GM13976 (cell line): ENCODE measurements at regions not wholly inside any gene's neighbourhood (a gene's known extent, or its start where the extent isn't known, plus 50 kb on each side); places are given as distances from the start of the nearest gene placed in this dataset.

Experiments
- DNase-seq: peaks from one replicate; pipeline ENCODE4 v3.0.0; 2012; ENCODE audit warnings: low spot score
- CTCF ChIP-seq: IDR thresholded peaks from 2 replicates; pipeline ENCODE4 v1.5.1; 2012; ENCODE audit warnings: borderline replicate concordance, mild to moderate bottlenecking; ENCODE audit not compliant: insufficient read depth; ENCODE audit errors: extremely low read depth, missing control alignments, control extremely low read depth
- in situ Hi-C: fragments of 300-500 bp; cut with MboI; formaldehyde crosslinking; loops from one replicate; pipeline ENCODE4 v1.12.0; 2022; ENCODE audit warnings: low sequenced_read_pairs, mixed read lengths, inconsistent platforms; ENCODE audit not compliant: unreplicated experiment

GRCh38 chr4:81746773-81747172 is 275.1 kb upstream of the RASGEF1B start:
- in situ Hi-C loops: no loop called here
- TF ChIP-seq CTCF: no peak
- no peak for DNase-seq

GRCh38 chr4:81746071-81746470 is 274.4 kb upstream of the RASGEF1B start:
- no peak for DNase-seq
- in situ Hi-C loops: no loop called here
- TF ChIP-seq CTCF: no peak

- no peak for TF ChIP-seq CTCF
- DNase-seq: no peak
- in situ Hi-C loops: no loop called here
These were observed 273.3 kb upstream of the RASGEF1B start for GRCh38 chr4:81745050-81745449.

DNA sequence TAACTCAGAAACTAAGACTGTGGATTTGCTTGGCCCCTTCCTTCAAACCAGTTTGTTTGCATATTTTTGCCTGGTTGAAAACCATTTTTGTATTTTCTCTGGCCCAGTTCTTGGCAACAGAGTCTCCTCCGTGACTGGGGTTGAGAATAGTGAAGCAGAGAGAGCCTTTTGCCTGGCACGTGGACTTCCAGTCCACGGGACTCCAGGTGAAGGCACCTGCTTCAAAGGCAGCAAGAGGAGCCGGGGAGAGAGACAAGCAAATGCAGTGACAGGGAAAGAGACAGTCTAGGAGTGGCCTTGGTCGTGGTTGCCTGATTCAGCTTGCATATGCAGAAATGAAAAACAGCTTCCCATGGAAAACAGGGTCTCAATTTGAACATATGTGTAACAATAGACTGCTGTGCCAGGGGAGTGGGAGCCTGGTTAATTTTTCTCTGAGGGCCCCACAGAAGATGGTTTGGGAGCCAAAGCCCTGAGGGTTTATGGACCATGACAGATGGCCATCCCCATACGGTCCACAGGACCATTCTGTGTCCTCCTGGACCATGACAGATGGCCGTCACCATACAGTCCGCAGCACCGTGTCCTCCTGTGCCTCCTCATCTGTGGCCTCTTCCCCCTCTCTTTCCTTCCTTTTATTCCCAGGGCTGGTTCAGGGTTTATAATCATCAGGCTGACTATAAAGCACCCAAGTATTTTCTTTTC is 272.2 kb upstream of the RASGEF1B start:
- TF ChIP-seq CTCF: no peak
- no peak for DNase-seq
- in situ Hi-C loops: no loop called here

- in situ Hi-C loops: no loop called here
- no peak for TF ChIP-seq CTCF
- no peak for DNase-seq
These were observed 268.8 kb upstream of the RASGEF1B start for GRCh38 chr4:81740487-81740886.

GRCh38 chr4:81738891-81739290 is 267.2 kb upstream of the RASGEF1B start:
- no peak for DNase-seq
- TF ChIP-seq CTCF: no peak
- in situ Hi-C loops: no loop called here
